DMS79 treated with DMSO at 0.1 percent for 48 hours (cell line): ENCODE measurements at regions not wholly inside any gene's neighbourhood (a gene's known extent, or its start where the extent isn't known, plus 50 kb on each side); places are given as distances from the start of the nearest gene placed in this dataset.

Source experiments
- DNase-seq: peaks from one replicate; lab custom pipeline; 2025; lab: John Stamatoyannopoulos, UW

DNA sequence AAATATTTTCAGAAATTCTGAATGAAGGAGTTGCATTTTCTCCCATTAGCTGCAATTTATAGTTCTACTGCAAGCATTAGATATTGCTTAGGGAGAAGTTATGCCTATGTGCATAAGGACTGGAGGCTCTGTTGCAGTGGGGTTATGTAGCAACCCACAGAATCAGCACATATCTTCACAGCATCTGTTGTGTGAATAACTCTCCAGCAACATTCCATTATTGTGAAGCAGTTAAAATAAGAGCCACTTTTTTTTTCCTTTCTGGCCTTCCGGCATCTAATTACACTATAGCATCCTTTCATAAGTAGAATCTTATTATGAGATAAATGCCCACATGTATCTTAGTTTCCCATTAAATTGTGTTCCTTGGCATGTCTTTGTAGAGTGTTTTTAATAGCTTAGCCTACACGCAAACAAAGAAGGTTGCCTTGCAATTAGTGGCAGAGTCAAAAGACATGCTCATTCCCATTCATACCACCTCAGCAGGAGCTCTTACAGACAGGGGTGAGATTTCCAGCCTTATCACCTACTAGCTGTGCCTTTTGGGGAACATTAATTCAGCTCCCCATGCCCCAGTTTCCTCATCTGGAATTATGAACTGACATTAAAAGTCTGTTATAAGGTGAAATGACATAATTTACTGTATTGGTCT is 596.0 kb upstream of the GOT2 start:
- no peak for DNase-seq

- no peak for DNase-seq
These were observed 594.8 kb upstream of the GOT2 start for GRCh38 chr16:59328961-59329360.

DNA sequence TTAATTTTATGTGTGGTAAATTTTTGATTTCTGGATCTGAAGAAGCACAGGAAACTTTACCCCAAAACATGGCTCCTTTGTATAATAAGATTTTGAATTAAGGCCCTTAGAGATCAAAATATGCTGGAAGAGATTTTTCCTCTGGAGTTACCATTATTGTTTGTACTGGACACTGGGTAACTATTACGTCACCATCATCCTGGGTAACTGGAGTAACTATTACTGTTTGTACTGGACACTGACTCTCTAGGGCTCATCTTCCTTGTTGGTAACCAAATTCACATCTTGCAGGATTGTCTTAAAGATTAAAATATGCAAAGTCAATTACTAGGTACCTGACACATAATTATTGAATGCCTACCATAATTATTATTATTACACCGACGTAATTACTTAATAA is 593.8 kb upstream of the GOT2 start:
- no peak for DNase-seq

- no peak for DNase-seq
These were observed 592.8 kb upstream of the GOT2 start for GRCh38 chr16:59326955-59327354.

DNA sequence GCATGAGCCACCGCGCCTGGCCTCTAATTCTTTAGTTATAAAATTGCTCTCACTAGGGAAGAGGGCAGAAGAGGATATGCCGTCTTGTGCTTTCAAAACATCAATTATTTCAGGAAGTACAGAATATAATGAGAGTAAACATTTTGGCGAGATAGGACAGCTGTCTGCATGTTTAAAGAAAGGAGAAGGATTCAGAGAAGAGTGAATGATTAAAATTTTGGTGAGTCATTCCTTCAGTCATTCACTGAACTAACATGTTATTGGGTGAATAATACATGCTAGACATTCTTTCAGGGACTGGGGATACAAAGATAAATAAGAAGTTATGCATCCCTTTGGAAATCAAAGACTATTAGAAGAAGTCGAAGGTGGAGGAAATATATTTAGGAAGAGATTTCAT is 590.3 kb upstream of the GOT2 start:
- DNase-seq: no peak

DNA sequence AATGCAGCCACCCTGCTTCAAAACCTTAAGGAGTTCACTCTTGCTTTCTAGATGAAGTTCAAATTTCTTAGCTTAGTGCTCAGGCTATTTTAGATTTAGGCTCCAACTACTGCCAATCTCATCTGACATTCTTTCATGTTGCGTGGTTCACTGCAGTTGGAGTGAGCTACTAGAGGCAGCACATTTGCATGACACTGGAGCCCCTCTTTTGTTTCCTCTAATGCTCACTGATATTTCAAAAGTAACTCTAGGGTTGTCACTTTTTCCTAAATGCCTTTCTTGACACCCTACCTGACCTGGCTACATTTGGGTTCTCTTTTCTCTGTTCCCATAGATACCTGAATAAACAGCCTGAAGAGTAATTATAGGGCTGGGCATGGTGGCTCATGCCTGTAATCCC is 586.5 kb upstream of the GOT2 start:
- no peak for DNase-seq

- DNase-seq: no peak
These were observed 585.8 kb upstream of the GOT2 start for GRCh38 chr16:59319871-59320270.

- DNase-seq: no peak
These were observed 571.7 kb upstream of the GOT2 start for GRCh38 chr16:59305850-59306249.

DNA sequence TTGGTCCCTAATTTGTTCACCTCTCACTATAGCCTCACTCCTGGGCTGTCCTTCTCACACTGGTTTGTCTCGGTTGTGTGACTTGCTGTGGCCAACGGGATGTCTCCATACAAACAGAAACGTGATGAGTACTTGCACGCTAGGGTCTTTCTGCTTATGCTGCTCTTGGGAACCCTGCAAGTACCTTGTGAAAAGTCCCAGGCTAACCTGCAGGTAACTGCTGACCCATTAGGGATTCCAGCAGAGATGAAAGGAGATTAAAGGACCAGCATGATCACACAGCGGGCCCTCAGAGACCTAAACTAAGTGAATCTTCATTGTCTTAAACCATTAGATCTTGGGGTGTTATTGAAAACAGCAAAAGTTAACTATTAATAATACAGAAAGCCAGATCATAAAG is 562.8 kb upstream of the GOT2 start:
- DNase-seq: no peak

GRCh38 chr16:59295993-59296736 is 562.0 kb upstream of the GOT2 start:
- DNase-seq: no peak

DNA sequence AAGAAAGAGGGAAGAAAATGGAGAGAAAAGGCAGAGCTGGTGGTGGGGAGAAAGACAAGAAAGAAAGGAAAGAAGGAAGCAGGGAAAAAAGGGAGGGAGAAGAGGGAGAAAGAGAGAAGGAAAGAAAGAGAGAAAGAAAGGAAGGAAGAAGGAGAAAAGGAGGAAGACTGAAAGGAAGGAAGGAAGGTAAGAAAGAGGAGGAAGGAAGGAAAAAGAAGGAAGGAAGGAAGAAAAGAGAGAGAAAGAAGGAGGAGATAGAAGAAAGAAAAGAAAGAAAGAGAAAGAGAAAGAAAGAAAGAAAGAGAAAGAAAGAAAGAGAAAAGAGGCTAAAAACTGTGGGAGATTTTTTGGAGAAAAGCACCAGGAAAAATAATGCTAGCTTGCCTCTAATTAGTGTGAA is 561.4 kb upstream of the GOT2 start:
- DNase-seq: no peak

DNA sequence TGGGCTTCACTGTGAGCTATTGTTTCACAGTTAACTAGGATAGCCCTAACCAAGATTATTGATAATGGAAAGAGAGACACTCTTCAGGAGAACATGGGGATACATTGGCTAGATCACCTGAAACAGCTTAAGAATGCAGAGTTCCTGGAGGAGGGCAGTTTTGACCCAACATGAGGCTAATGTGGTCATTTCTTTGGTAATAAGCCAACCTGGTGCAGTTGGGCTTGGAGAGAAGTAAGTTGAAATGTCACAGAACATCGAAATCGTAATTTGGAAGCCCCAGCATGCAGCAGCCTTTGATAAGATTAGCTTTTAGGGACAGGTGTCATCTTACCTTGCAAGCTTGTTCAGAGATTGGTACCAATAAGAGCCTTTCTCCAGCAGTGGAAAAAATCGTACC is 556.6 kb upstream of the GOT2 start:
- no peak for DNase-seq

GRCh38 chr16:59289151-59289550 is 555.0 kb upstream of the GOT2 start:
- no peak for DNase-seq

DNA sequence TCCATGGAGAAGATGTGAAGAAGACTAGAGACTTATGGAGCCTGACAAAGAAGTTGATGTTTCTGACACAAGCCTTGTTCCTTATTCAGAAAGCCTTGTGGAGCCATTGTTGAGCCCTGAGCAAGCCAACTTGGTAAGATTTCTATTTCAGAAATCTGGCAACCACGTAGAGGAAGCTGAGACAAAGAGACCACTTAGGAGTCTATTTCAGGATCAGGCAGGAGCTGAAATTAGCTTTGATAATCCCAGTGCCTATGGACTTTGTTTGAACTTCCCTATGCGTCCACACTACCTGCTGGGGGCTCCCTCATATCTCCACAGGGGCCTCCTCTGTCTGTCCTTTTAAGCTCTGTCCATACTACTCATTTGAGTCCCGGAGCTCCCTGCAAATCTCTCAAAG is 540.0 kb upstream of the GOT2 start:
- no peak for DNase-seq

- no peak for DNase-seq
These were observed 529.8 kb upstream of the GOT2 start for GRCh38 chr16:59263955-59264354.

DNA sequence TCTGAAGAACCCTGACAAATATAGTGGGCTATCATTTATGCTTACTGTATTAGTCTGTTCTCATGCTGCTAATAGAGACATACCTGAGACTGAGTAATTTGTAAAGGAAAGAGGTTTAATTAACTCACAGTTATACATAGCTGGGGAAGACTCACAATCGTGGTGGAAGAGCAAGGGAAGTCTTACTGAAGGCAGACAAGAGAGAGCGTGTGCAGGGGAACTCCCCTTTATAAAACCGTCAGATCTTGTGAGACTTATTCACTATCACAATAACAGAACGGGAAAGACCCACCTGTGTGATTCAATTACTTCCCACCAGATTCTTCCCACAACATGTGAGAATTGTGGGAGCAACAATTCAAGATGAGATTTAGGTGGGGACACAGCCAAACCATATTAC is 526.8 kb upstream of the GOT2 start:
- DNase-seq: no peak

GRCh38 chr16:59259950-59260319 is 525.8 kb upstream of the GOT2 start:
- no peak for DNase-seq

GRCh38 chr16:59259074-59259949 is 525.2 kb upstream of the GOT2 start:
- no peak for DNase-seq

DNA sequence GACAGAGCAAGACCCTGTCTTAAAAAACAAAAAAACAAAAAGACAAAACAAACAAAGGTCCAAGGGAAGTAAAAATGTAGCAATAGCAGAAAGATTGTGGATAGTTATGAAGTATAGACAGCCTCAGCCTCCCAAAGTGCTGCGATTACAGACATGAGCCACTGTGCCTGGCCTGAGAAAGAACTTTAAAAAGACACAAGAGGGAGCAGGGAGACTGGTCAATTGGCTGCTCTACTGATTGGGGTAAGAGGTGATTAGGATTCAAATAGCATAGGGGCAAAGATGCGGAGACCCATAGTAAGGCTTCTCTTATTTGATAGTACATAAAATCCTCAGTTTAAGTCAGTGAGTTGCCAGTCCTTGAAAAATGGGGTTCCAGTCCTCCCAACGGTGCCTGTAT is 518.2 kb upstream of the GOT2 start:
- no peak for DNase-seq

GRCh38 chr16:59249011-59249410 is 514.9 kb upstream of the GOT2 start:
- DNase-seq: no peak

GRCh38 chr16:59242556-59242955 is 508.4 kb upstream of the GOT2 start:
- DNase-seq: peak; percentile 13

- DNase-seq: no peak
These were observed 504.1 kb upstream of the GOT2 start for GRCh38 chr16:59238246-59238645.
